ENCODE measurements at regions not wholly inside any gene's neighbourhood (a gene's known extent, or its start where the extent isn't known, plus 50 kb on each side); places are given as distances from the start of the nearest gene placed in this dataset.

DNA sequence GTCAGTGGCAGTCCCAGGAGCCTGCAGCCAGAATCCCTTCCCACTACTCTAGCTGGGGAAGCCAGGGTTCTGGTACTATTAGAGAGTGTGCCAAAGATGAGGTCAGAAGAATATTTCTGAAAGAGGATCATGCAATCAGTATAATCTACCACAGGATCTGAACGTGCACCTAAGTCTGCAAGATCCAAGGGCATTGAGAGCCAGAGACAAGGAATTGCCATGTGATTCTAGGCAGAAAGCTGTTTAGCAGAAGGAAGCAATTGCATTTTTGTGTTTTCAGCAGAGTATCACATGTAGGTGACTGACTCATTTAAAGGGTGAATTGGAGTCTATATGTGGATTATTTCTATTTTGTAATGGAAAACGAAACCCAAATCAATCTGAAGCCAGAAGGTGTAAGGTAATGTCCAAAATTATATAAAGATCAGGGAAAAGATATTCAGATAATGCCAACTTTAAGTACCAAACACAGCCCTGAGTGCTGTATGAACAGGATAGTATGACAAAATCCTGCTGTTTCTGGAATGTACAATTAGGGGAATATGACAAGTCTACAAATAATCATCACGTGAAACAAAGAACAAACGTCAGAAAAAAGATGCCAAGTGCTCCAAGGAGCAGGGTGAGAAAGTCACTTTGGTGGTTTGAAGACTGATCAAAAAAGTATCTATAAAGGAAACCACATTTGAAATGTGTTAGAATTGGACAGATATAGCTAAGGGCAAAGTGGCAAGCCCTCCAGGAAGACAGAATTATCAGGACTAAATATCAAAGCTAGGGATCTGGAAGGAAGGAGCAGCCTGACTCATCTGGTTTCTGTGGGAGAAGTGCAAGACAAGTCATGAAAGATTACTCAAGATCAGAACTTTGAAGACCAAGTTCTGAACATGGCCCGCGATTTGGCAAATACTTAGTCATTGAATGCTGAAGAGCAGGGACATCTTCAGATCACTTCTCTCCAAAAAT is 1036.6 kb downstream of the NTRK3 start:
- TF ChIP-seq, protein P1, sequence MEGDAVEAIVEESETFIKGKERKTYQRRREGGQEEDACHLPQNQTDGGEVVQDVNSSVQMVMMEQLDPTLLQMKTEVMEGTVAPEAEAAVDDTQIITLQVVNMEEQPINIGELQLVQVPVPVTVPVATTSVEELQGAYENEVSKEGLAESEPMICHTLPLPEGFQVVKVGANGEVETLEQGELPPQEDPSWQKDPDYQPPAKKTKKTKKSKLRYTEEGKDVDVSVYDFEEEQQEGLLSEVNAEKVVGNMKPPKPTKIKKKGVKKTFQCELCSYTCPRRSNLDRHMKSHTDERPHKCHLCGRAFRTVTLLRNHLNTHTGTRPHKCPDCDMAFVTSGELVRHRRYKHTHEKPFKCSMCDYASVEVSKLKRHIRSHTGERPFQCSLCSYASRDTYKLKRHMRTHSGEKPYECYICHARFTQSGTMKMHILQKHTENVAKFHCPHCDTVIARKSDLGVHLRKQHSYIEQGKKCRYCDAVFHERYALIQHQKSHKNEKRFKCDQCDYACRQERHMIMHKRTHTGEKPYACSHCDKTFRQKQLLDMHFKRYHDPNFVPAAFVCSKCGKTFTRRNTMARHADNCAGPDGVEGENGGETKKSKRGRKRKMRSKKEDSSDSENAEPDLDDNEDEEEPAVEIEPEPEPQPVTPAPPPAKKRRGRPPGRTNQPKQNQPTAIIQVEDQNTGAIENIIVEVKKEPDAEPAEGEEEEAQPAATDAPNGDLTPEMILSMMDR (IDR thresholded peaks at IDR 0.05): no peak
- no peak for TF ChIP-seq POLR2A (IDR thresholded peaks at IDR 0.05)

Measured in prostate gland (tissue), 2 donors.